NB4 (cell line): ENCODE measurements at regions not wholly inside any gene's neighbourhood (a gene's known extent, or its start where the extent isn't known, plus 50 kb on each side); places are given as distances from the start of the nearest gene placed in this dataset.

Source experiments
- CTCF ChIP-seq: IDR thresholded peaks from one replicate; pipeline ENCODE4 v1.5.1; 2012; ENCODE audit warnings: low read depth, low read length
- MYC ChIP-seq: IDR thresholded peaks from 2 replicates; pipeline ENCODE4 v1.6.1; 2011; ENCODE audit warnings: low read depth, low read length
- POLR2A ChIP-seq: IDR thresholded peaks from 2 replicates; pipeline ENCODE4 v1.6.1; 2011; ENCODE audit warnings: mild to moderate bottlenecking; ENCODE audit not compliant: insufficient read length; ENCODE audit errors: extremely low read depth

- TF ChIP-seq CTCF = no peak
- TF ChIP-seq POLR2A = no peak
- no peak for TF ChIP-seq MYC
These were observed 79.7 kb upstream of the SPDL1 start for GRCh38 chr5:169503886-169504285.
